Astrocyte (in vitro differentiated cells and primary cell): ENCODE measurements at regions not wholly inside any gene's neighbourhood (a gene's known extent, or its start where the extent isn't known, plus 50 kb on each side); places are given as distances from the start of the nearest gene placed in this dataset.
A peak's percentile ranks its signal among the peaks of the same experiment; 100 is the strongest.

Source experiments
- DNase-seq: peaks from one replicate; pipeline ENCODE4 v3.0.0-alpha.2; 2010; ENCODE audit warnings: low read depth
- FAIRE-seq: peaks from 2 replicates; lab custom pipeline; 2011; peaks lifted over from hg19 to GRCh38; lab: Jason Lieb, UNC
- H2AFZ ChIP-seq: 2 replicates; pipeline ENCODE4 v1.6.0; 2012; ENCODE audit warnings: low read depth, low read length, inconsistent platforms
- H3K27ac ChIP-seq: 2 replicates; pipeline ENCODE4 v1.5.1; 2011; ENCODE audit warnings: low read depth, low read length, inconsistent platforms
- H3K27me3 ChIP-seq: 2 replicates; pipeline ENCODE4 v1.6.0; 2011; ENCODE audit warnings: low read length, inconsistent platforms; ENCODE audit not compliant: insufficient read depth
- H3K36me3 ChIP-seq: 2 replicates; pipeline ENCODE4 v1.5.1; 2011; ENCODE audit warnings: low read length, inconsistent platforms; ENCODE audit not compliant: insufficient read depth
- H3K4me1 ChIP-seq: 2 replicates; pipeline ENCODE4 v1.5.1; 2011; ENCODE audit warnings: low read length, inconsistent platforms; ENCODE audit not compliant: insufficient read depth
- H3K4me2 ChIP-seq: 2 replicates; pipeline ENCODE4 v1.6.0; 2012; ENCODE audit warnings: low read length, inconsistent platforms
- H3K4me3 ChIP-seq: 2 replicates; pipeline ENCODE4 v1.5.1; 2011; ENCODE audit warnings: low read depth, mild to moderate bottlenecking, low read length, inconsistent platforms; ENCODE audit not compliant: insufficient read depth
- H3K79me2 ChIP-seq: 2 replicates; pipeline ENCODE4 v1.6.0; 2012; ENCODE audit warnings: mild to moderate bottlenecking, low read length, inconsistent platforms; ENCODE audit not compliant: insufficient read depth
- H3K9ac ChIP-seq: 2 replicates; pipeline ENCODE4 v1.6.0; 2012; ENCODE audit warnings: mild to moderate bottlenecking, low read length, inconsistent platforms
- H3K9me3 ChIP-seq: 2 replicates; pipeline ENCODE4 v1.5.1; 2012; ENCODE audit warnings: low read depth, mild to moderate bottlenecking, low read length, inconsistent platforms; ENCODE audit not compliant: insufficient read depth
- H4K20me1 ChIP-seq: 2 replicates; pipeline ENCODE4 v1.6.0; 2012; ENCODE audit warnings: low read length, inconsistent platforms; ENCODE audit not compliant: insufficient read depth
- H3K27ac Mint-ChIP-seq: one replicate; pipeline ENCODE4 v1.8.0; 2021; ENCODE audit warnings: mild to moderate bottlenecking, mixed read lengths; ENCODE audit not compliant: unreplicated experiment
- H3K27me3 Mint-ChIP-seq: one replicate; pipeline ENCODE4 v1.8.0; 2021; ENCODE audit warnings: low read depth, mixed read lengths; ENCODE audit not compliant: unreplicated experiment
- H3K36me3 Mint-ChIP-seq: one replicate; pipeline ENCODE4 v1.8.0; 2021; ENCODE audit warnings: low read depth, mixed read lengths; ENCODE audit not compliant: unreplicated experiment
- H3K4me1 Mint-ChIP-seq: one replicate; pipeline ENCODE4 v1.8.0; 2021; ENCODE audit warnings: low read depth, mixed read lengths; ENCODE audit not compliant: unreplicated experiment
- H3K4me3 Mint-ChIP-seq: one replicate; pipeline ENCODE4 v1.8.0; 2021; ENCODE audit warnings: mild to moderate bottlenecking, moderate library complexity, mixed read lengths; ENCODE audit not compliant: unreplicated experiment
- H3K9me3 Mint-ChIP-seq: one replicate; pipeline ENCODE4 v1.8.0; 2021; ENCODE audit warnings: mild to moderate bottlenecking, mixed read lengths; ENCODE audit not compliant: unreplicated experiment
- EZH2 ChIP-seq: IDR thresholded peaks from 2 replicates; pipeline ENCODE4 v1.6.1; 2012; ENCODE audit warnings: mild to moderate bottlenecking, low read length, inconsistent platforms; ENCODE audit not compliant: insufficient read depth
- TF ChIP-seq, protein P1 (sequence below): IDR thresholded peaks from 2 replicates; pipeline ENCODE4 v1.5.1; 2011; ENCODE audit warnings: low read depth, mild to moderate bottlenecking, inconsistent platforms, low read length, moderate library complexity; ENCODE audit not compliant: insufficient read depth

DNA sequence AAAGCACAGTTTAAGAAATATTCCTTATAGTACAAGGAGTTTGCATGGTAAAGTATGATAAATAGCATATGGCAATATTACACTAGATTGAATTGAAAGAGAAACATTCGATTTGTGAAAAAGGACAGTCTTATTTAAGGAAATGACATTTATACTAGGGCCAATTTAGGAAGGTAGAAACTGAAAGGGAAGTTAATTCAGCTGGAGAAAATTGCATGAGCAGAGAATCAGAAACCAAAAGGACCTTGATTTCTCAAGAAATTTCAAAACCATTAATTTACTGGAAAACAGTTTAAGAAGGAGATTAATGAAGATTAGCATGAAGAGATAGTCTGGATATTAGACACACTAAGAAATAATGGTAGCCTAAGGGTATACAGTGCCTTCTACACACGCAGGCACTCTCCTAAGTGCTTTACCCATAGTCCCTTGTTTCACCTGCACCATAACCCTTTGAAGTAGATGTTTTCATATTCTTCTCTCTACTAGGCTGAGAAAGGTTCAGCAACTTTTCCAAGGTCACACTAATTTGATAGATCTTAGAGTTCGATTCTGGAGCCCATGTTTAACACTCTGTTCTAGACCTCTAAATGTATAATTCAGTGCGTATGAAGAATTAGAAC is 259.1 kb upstream of the SLIT2 start:
- no peak for TF ChIP-seq EZH2
- TF ChIP-seq, protein P1, sequence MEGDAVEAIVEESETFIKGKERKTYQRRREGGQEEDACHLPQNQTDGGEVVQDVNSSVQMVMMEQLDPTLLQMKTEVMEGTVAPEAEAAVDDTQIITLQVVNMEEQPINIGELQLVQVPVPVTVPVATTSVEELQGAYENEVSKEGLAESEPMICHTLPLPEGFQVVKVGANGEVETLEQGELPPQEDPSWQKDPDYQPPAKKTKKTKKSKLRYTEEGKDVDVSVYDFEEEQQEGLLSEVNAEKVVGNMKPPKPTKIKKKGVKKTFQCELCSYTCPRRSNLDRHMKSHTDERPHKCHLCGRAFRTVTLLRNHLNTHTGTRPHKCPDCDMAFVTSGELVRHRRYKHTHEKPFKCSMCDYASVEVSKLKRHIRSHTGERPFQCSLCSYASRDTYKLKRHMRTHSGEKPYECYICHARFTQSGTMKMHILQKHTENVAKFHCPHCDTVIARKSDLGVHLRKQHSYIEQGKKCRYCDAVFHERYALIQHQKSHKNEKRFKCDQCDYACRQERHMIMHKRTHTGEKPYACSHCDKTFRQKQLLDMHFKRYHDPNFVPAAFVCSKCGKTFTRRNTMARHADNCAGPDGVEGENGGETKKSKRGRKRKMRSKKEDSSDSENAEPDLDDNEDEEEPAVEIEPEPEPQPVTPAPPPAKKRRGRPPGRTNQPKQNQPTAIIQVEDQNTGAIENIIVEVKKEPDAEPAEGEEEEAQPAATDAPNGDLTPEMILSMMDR = no peak
- Histone ChIP-seq H3K9me3 (no peaks in the 10 kb centered on the region), H3K4me2 (no peak overlapping the region), H3K4me1 (no peaks in the 10 kb centered on the region), H3K27me3 (no peaks in the 10 kb centered on the region), H2AFZ (no peak overlapping the region), H3K79me2 (no peaks in the 10 kb centered on the region), H4K20me1 (no peaks in the 10 kb centered on the region), H3K9ac (no peak overlapping the region), H3K27ac (no peak overlapping the region), H3K4me3 (no peak overlapping the region), H3K36me3 (no peaks in the 10 kb centered on the region)
- no peak overlapping the region for H3K27ac Mint-ChIP-seq
- DNase-seq (no peak), FAIRE-seq (peak; percentile 26)
- peaks cover 2% of the 10 kb centered on the region for H3K27me3 Mint-ChIP-seq
- no peaks in the 10 kb centered on the region for H3K36me3 Mint-ChIP-seq
- peaks cover 10% of the 10 kb centered on the region for H3K4me1 Mint-ChIP-seq
- H3K4me3 Mint-ChIP-seq = no peak overlapping the region
- no peaks in the 10 kb centered on the region for H3K9me3 Mint-ChIP-seq

DNA sequence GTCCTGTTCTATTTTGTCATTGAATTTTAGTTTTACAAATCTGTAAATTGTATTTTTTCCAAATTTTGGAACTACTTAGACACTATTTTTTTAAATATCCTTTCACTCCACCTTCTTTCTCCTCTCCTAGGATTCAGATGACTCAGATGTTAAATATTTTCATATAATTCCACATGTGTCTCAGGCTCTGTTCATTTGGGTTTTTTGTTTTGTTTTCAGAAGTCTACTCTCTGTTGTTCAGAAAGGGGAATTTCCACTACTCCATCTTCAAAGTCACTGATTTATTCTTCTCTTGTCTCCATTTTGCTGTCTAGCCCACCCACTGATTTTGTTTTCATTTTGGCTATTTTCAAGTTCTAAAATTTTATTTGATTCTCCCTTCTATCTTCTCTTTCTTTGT is 264.0 kb upstream of the SLIT2 start:
- Histone ChIP-seq H3K27me3 (no peaks in the 10 kb centered on the region), H4K20me1 (no peaks in the 10 kb centered on the region), H3K36me3 (no peaks in the 10 kb centered on the region), H2AFZ (no peak overlapping the region), H3K27ac (peak overlapping the region; percentile 66), H3K9me3 (no peaks in the 10 kb centered on the region), H3K79me2 (no peaks in the 10 kb centered on the region), H3K4me3 (no peak overlapping the region), H3K9ac (peak overlapping the region; percentile 33), H3K4me1 (peaks cover 8% of the 10 kb centered on the region), H3K4me2 (peak overlapping the region; percentile 59)
- no peak overlapping the region for H3K4me3 Mint-ChIP-seq
- H3K27ac Mint-ChIP-seq = peak overlapping the region; percentile 43
- FAIRE-seq = peak; percentile 69
- peak; percentile 69 for DNase-seq
- H3K36me3 Mint-ChIP-seq = no peaks in the 10 kb centered on the region
- no peak for TF ChIP-seq EZH2
- TF ChIP-seq, protein P1 = no peak
- H3K27me3 Mint-ChIP-seq = no peaks in the 10 kb centered on the region
- no peaks in the 10 kb centered on the region for H3K9me3 Mint-ChIP-seq
- H3K4me1 Mint-ChIP-seq = peaks cover 16% of the 10 kb centered on the region

DNA sequence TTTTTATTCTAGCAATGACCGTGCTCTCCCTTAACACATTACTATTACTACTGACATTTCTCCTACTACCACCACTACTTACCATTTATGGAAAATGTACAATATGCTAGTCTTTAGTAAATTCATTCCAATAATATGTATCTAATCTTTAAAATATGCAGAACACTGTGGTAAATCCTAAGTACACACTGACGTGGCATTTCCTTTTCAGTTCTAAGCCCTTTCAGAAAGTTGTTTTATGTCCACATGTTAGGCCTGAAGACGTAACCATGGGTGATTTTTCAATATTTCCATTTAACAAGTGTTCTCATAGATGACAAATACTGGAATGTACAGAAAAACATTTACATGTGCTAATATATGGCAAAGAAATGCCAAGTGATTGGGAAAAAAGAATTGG is 268.6 kb upstream of the SLIT2 start:
- DNase-seq = peak; percentile 96
- FAIRE-seq = peak; percentile 95
- no peaks in the 10 kb centered on the region for H3K79me2 ChIP-seq
- Mint-ChIP-seq H3K36me3 (no peaks in the 10 kb centered on the region), H3K4me3 (no peak overlapping the region), H3K4me1 (peaks cover 19% of the 10 kb centered on the region), H3K27ac (peak overlapping the region; percentile 1), H3K27me3 (no peaks in the 10 kb centered on the region), H3K9me3 (peaks cover 9% of the 10 kb centered on the region)
- H3K4me2 ChIP-seq = peak overlapping the region; percentile 44
- H3K9me3 ChIP-seq = no peaks in the 10 kb centered on the region
- TF ChIP-seq EZH2 = no peak
- TF ChIP-seq, protein P1 = no peak
- H3K9ac ChIP-seq = peak overlapping the region; percentile 64
- H2AFZ ChIP-seq = peak overlapping the region; percentile 27
- H4K20me1 ChIP-seq = no peaks in the 10 kb centered on the region
- no peak overlapping the region for H3K4me3 ChIP-seq
- H3K27ac ChIP-seq = peak overlapping the region; percentile 93
- peaks cover 17% of the 10 kb centered on the region for H3K4me1 ChIP-seq
- no peaks in the 10 kb centered on the region for H3K36me3 ChIP-seq
- no peaks in the 10 kb centered on the region for H3K27me3 ChIP-seq
